GM21526 (cell line): ENCODE measurements at regions not wholly inside any gene's neighbourhood (a gene's known extent, or its start where the extent isn't known, plus 50 kb on each side); places are given as distances from the start of the nearest gene placed in this dataset.
"Not testable (repeated sequence)": the region's sequence is repeated elsewhere in the genome, so short reads cannot be mapped to it uniquely, and the experiment has no call there.

Experiments used
- ATAC-seq: cut with Tn5 transposase; IDR thresholded peaks from one replicate; pipeline ENCODE4 v1.9.1; 2021; ENCODE audit warnings: moderate library complexity; ENCODE audit not compliant: unreplicated experiment, low FRiP score

- no peak for ATAC-seq
Observed at GRCh38 chr14:89474464-89474863, 57.4 kb upstream of the FOXN3 start.

GRCh38 chr14:89473989-89474388 lies 57.0 kb upstream of the FOXN3 start:
- ATAC-seq, result no peak

GRCh38 chr14:89473569-89473968 lies 56.5 kb upstream of the FOXN3 start:
- ATAC-seq, result no peak

- no peak for ATAC-seq
Observed at GRCh38 chr14:89470401-89470800, 53.4 kb upstream of the FOXN3 start.

GRCh38 chr14:89469210-89470198 lies 52.5 kb upstream of the FOXN3 start:
- no peak for ATAC-seq

- no peak for ATAC-seq
Observed at GRCh38 chr14:89468566-89468965, 51.5 kb upstream of the FOXN3 start.

- not testable (repeated sequence) for ATAC-seq
Observed at GRCh38 chr14:89468030-89468429, 51.0 kb upstream of the FOXN3 start.

GRCh38 chr14:89466944-89467343 lies 49.9 kb upstream of the FOXN3 start:
- ATAC-seq, result no peak
